Stimulated activated CD4-positive, alpha-beta T cell treated with anti-CD3 and anti-CD28 coated beads, TNF-alpha, amount 100 ng/mL, for 24 hours (primary cell): ENCODE measurements at regions not wholly inside any gene's neighbourhood (a gene's known extent, or its start where the extent isn't known, plus 50 kb on each side); places are given as distances from the start of the nearest gene placed in this dataset.

Experiments
- DNase-seq, 3 experiments: peaks; one replicate each; pipeline ENCODE4 v3.0.0-alpha.2; 2020; ENCODE audit warnings: low read depth in 3 of 3

- DNase-seq, result no peak
Observed at GRCh38 chr6:43919774-43920173, 149.8 kb downstream of the VEGFA start.

- no peak for DNase-seq
Observed at GRCh38 chr6:43917878-43918382, 147.9 kb downstream of the VEGFA start.

GRCh38 chr6:43916924-43917877 lies 147.2 kb downstream of the VEGFA start:
- DNase-seq, result no peak

GRCh38 chr6:43915986-43916923 lies 146.2 kb downstream of the VEGFA start:
- DNase-seq, result no peak

GRCh38 chr6:43915208-43915869 lies 145.3 kb downstream of the VEGFA start:
- DNase-seq, result no peak

GRCh38 chr6:43914272-43915147 lies 144.5 kb downstream of the VEGFA start:
- no peak for DNase-seq

- DNase-seq, result no peak
Observed at GRCh38 chr6:43913375-43914271, 143.6 kb downstream of the VEGFA start.

- DNase-seq, result no peak
Observed at GRCh38 chr6:43912598-43913371, 142.8 kb downstream of the VEGFA start.

GRCh38 chr6:43912116-43912577 lies 142.1 kb downstream of the VEGFA start:
- DNase-seq, result no peak

GRCh38 chr6:43911354-43912115 lies 141.5 kb downstream of the VEGFA start:
- no peak for DNase-seq

GRCh38 chr6:43910638-43911353 lies 140.8 kb downstream of the VEGFA start:
- DNase-seq, result no peak

GRCh38 chr6:43910149-43910637 lies 140.2 kb downstream of the VEGFA start:
- DNase-seq, result no peak

GRCh38 chr6:43909474-43910148 lies 139.6 kb downstream of the VEGFA start:
- no peak for DNase-seq

- DNase-seq, result no peak
Observed at GRCh38 chr6:43907789-43908472, 137.9 kb downstream of the VEGFA start.

GRCh38 chr6:43907312-43907711 lies 137.3 kb downstream of the VEGFA start:
- DNase-seq, result no peak
